GM19467 (cell line): ENCODE measurements at regions not wholly inside any gene's neighbourhood (a gene's known extent, or its start where the extent isn't known, plus 50 kb on each side); places are given as distances from the start of the nearest gene placed in this dataset.
A peak's percentile ranks its signal among the peaks of the same experiment; 100 is the strongest.

Experiments
- ATAC-seq: cut with Tn5 transposase; IDR thresholded peaks from one replicate; pipeline ENCODE4 v1.9.1; 2021; ENCODE audit warnings: mild to moderate bottlenecking, moderate library complexity; ENCODE audit not compliant: unreplicated experiment

GRCh38 chr13:50099473-50099872, 84.2 kb downstream of the KCNRG start:
- no peak for ATAC-seq

- no peak for ATAC-seq
These were observed 86.3 kb downstream of the KCNRG start for GRCh38 chr13:50101590-50101989.

GRCh38 chr13:50104493-50104892, 89.2 kb downstream of the KCNRG start:
- ATAC-seq = no peak

GRCh38 chr13:50106559-50106958, 91.3 kb downstream of the KCNRG start:
- peak; percentile 79 for ATAC-seq

- no peak for ATAC-seq
These were observed 92.0 kb downstream of the KCNRG start for GRCh38 chr13:50107205-50107604.

GRCh38 chr13:50114961-50115360, 99.7 kb downstream of the KCNRG start:
- no peak for ATAC-seq

GRCh38 chr13:50115695-50116094, 100.5 kb downstream of the KCNRG start:
- no peak for ATAC-seq

GRCh38 chr13:50116430-50116973, 101.3 kb downstream of the KCNRG start:
- no peak for ATAC-seq

- no peak for ATAC-seq
These were observed 104.3 kb downstream of the KCNRG start for GRCh38 chr13:50119591-50119990.

GRCh38 chr13:50122455-50122854, 107.2 kb downstream of the KCNRG start:
- ATAC-seq = no peak

GRCh38 chr13:50123002-50123401, 107.8 kb downstream of the KCNRG start:
- no peak for ATAC-seq

GRCh38 chr13:50123515-50123861, 108.2 kb downstream of the KCNRG start:
- ATAC-seq = no peak

GRCh38 chr13:50123862-50124535, 108.8 kb downstream of the KCNRG start:
- peak; percentile 58 for ATAC-seq

- peak; percentile 2 for ATAC-seq
These were observed 109.5 kb downstream of the KCNRG start for GRCh38 chr13:50124536-50125303.

- no peak for ATAC-seq
These were observed 110.0 kb downstream of the KCNRG start for GRCh38 chr13:50125304-50125553.

- no peak for ATAC-seq
These were observed 110.5 kb downstream of the KCNRG start for GRCh38 chr13:50125554-50126262.

- no peak for ATAC-seq
These were observed 111.2 kb downstream of the KCNRG start for GRCh38 chr13:50126263-50126992.

- no peak for ATAC-seq
These were observed 111.9 kb downstream of the KCNRG start for GRCh38 chr13:50126993-50127725.

- ATAC-seq = no peak
These were observed 112.6 kb downstream of the KCNRG start for GRCh38 chr13:50127726-50128291.

GRCh38 chr13:50128428-50128931, 113.2 kb downstream of the KCNRG start:
- no peak for ATAC-seq
